ENCODE measurements at regions not wholly inside any gene's neighbourhood (a gene's known extent, or its start where the extent isn't known, plus 50 kb on each side); places are given as distances from the start of the nearest gene placed in this dataset.

GRCh38 chr17:79188048-79188447 is 113.4 kb downstream of the ENGASE start:
- no peaks in the 10 kb centered on the region for H3K27me3 ChIP-seq
- DNase-seq, result no peak
- intact Hi-C loops (cut with DNase I; ENCODE audit: low total_unique reads), result no loop called here
- H3K4me3 ChIP-seq, result no peak overlapping the region
- no peaks in the 10 kb centered on the region for H3K9me3 ChIP-seq
- no peaks in the 10 kb centered on the region for H3K4me1 ChIP-seq
- TF ChIP-seq CTCF (IDR thresholded peaks at IDR 0.05), result peak in 1 of 4 experiments; percentile 17
- TF ChIP-seq POLR2A (IDR thresholded peaks at IDR 0.05), result no peak
- H3K27ac ChIP-seq, result no peak overlapping the region
- no peaks in the 10 kb centered on the region for H3K36me3 ChIP-seq

- DNase-seq, result no peak
- no peaks in the 10 kb centered on the region for H3K9me3 ChIP-seq
- intact Hi-C loops (cut with DNase I; ENCODE audit: low total_unique reads), result no loop called here
- H3K36me3 ChIP-seq, result no peaks in the 10 kb centered on the region
- no peak overlapping the region for H3K27ac ChIP-seq
- no peaks in the 10 kb centered on the region for H3K4me1 ChIP-seq
- TF ChIP-seq CTCF (IDR thresholded peaks at IDR 0.05) (no peak), POLR2A (IDR thresholded peaks at IDR 0.05) (no peak)
- no peak overlapping the region for H3K4me3 ChIP-seq
- H3K27me3 ChIP-seq, result no peaks in the 10 kb centered on the region
Observed at GRCh38 chr17:79187186-79187585, 112.6 kb downstream of the ENGASE start.

- no peak for TF ChIP-seq POLR2A (IDR thresholded peaks at IDR 0.05)
- TF ChIP-seq CTCF (IDR thresholded peaks at IDR 0.05), result no peak
- Histone ChIP-seq H3K27me3 (no peaks in the 10 kb centered on the region), H3K27ac (no peak overlapping the region), H3K4me3 (no peak overlapping the region), H3K4me1 (no peaks in the 10 kb centered on the region), H3K9me3 (no peaks in the 10 kb centered on the region), H3K36me3 (no peaks in the 10 kb centered on the region)
- no peak for DNase-seq
- intact Hi-C loops (cut with DNase I; ENCODE audit: low total_unique reads), result no loop called here
Observed at GRCh38 chr17:79186406-79186805, 111.8 kb downstream of the ENGASE start.

GRCh38 chr17:79185671-79186070 is 111.0 kb downstream of the ENGASE start:
- no peaks in the 10 kb centered on the region for H3K4me1 ChIP-seq
- H3K9me3 ChIP-seq, result no peaks in the 10 kb centered on the region
- H3K36me3 ChIP-seq, result no peaks in the 10 kb centered on the region
- H3K27ac ChIP-seq, result no peak overlapping the region
- no peak overlapping the region for H3K4me3 ChIP-seq
- TF ChIP-seq CTCF (IDR thresholded peaks at IDR 0.05) (no peak), POLR2A (IDR thresholded peaks at IDR 0.05) (no peak)
- H3K27me3 ChIP-seq, result no peaks in the 10 kb centered on the region
- intact Hi-C loops (cut with DNase I; ENCODE audit: low total_unique reads), result no loop called here
- no peak for DNase-seq

GRCh38 chr17:79184219-79184618 is 109.6 kb downstream of the ENGASE start:
- intact Hi-C loops (cut with DNase I; ENCODE audit: low total_unique reads), result no loop called here
- Histone ChIP-seq H3K4me3 (no peak overlapping the region), H3K27ac (no peak overlapping the region), H3K9me3 (no peaks in the 10 kb centered on the region), H3K36me3 (no peaks in the 10 kb centered on the region), H3K27me3 (no peaks in the 10 kb centered on the region), H3K4me1 (no peaks in the 10 kb centered on the region)
- TF ChIP-seq POLR2A (IDR thresholded peaks at IDR 0.05) (no peak), CTCF (IDR thresholded peaks at IDR 0.05) (no peak)
- DNase-seq, result no peak

All from uterus (tissue), 3 donors.